Fibroblast of the aortic adventitia (primary cell): ENCODE measurements at regions not wholly inside any gene's neighbourhood (a gene's known extent, or its start where the extent isn't known, plus 50 kb on each side); places are given as distances from the start of the nearest gene placed in this dataset.

Experiments used
- DNase-seq: peaks from one replicate; pipeline ENCODE4 v3.0.0-alpha.2; 2010; ENCODE audit warnings: low read depth
- H3K4me3 ChIP-seq: 2 replicates; pipeline ENCODE4 v1.5.1; 2011; ENCODE audit warnings: low read depth, mild to moderate bottlenecking, control low read depth, low read length, moderate library complexity
- CTCF ChIP-seq: IDR thresholded peaks from 2 replicates; pipeline ENCODE4 v1.5.1; 2011; ENCODE audit warnings: mild to moderate bottlenecking, low read length, control low read depth, inconsistent platforms; ENCODE audit not compliant: insufficient read depth

GRCh38 chrX:20913760-20914159, 460.5 kb upstream of the CNKSR2 start:
- no peak overlapping the region for H3K4me3 ChIP-seq
- TF ChIP-seq CTCF: no peak
- peak; percentile 2 for DNase-seq

GRCh38 chrX:20906571-20906970, 467.6 kb upstream of the CNKSR2 start:
- no peak for TF ChIP-seq CTCF
- H3K4me3 ChIP-seq: no peak overlapping the region
- peak; percentile 11 for DNase-seq

- H3K4me3 ChIP-seq: no peak overlapping the region
- no peak for DNase-seq
- no peak for TF ChIP-seq CTCF
Observed at GRCh38 chrX:20884565-20884964, 489.7 kb upstream of the CNKSR2 start.

GRCh38 chrX:20863649-20864048, 510.6 kb upstream of the CNKSR2 start:
- peak; percentile 1 for DNase-seq
- H3K4me3 ChIP-seq: no peak overlapping the region
- TF ChIP-seq CTCF: no peak

- H3K4me3 ChIP-seq: no peak overlapping the region
- no peak for DNase-seq
- no peak for TF ChIP-seq CTCF
Observed at GRCh38 chrX:20861113-20861512, 513.1 kb upstream of the CNKSR2 start.

- DNase-seq: peak; percentile 86
- TF ChIP-seq CTCF: no peak
- no peak overlapping the region for H3K4me3 ChIP-seq
Observed at GRCh38 chrX:20857746-20858145, 516.5 kb upstream of the CNKSR2 start.

- H3K4me3 ChIP-seq: no peak overlapping the region
- TF ChIP-seq CTCF: no peak
- DNase-seq: no peak
Observed at GRCh38 chrX:20838477-20838876, 535.7 kb upstream of the CNKSR2 start.
